GM12873 (cell line): ENCODE measurements at regions not wholly inside any gene's neighbourhood (a gene's known extent, or its start where the extent isn't known, plus 50 kb on each side); places are given as distances from the start of the nearest gene placed in this dataset.

Experiments
- CTCF ChIP-seq: IDR thresholded peaks from 2 replicates; pipeline ENCODE4 v1.5.1; 2012; ENCODE audit warnings: low read depth, mild to moderate bottlenecking, moderate library complexity, low read length, control low read depth; ENCODE audit not compliant: insufficient read depth; ENCODE audit errors: missing control alignments

GRCh38 chr20:22779878-22780277 is 195.5 kb upstream of the FOXA2 start:
- no peak for TF ChIP-seq CTCF

- TF ChIP-seq CTCF = no peak
Measured at GRCh38 chr20:22781869-22782268, 197.5 kb upstream of the FOXA2 start.

- no peak for TF ChIP-seq CTCF
Measured at GRCh38 chr20:22789676-22790075, 205.3 kb upstream of the FOXA2 start.

GRCh38 chr20:22791396-22791795 is 207.0 kb upstream of the FOXA2 start:
- no peak for TF ChIP-seq CTCF

- TF ChIP-seq CTCF = no peak
Measured at GRCh38 chr20:22791877-22792525, 207.6 kb upstream of the FOXA2 start.

- no peak for TF ChIP-seq CTCF
Measured at GRCh38 chr20:22794200-22794599, 209.8 kb upstream of the FOXA2 start.

GRCh38 chr20:22795433-22795832 is 211.1 kb upstream of the FOXA2 start:
- no peak for TF ChIP-seq CTCF
